ENCODE measurements at regions not wholly inside any gene's neighbourhood (a gene's known extent, or its start where the extent isn't known, plus 50 kb on each side); places are given as distances from the start of the nearest gene placed in this dataset.

- TF ChIP-seq CTCF (IDR thresholded peaks at IDR 0.05) (no peak), POLR2A (IDR thresholded peaks at IDR 0.05) (no peak)
Measured at GRCh38 chr4:129603241-129603931, 507.4 kb downstream of the C4orf33 start.

Data from testis (tissue), 2 donors.